Mucosa of rectum (tissue), 2 donors: ENCODE measurements at regions not wholly inside any gene's neighbourhood (a gene's known extent, or its start where the extent isn't known, plus 50 kb on each side); places are given as distances from the start of the nearest gene placed in this dataset.

Source experiments
- H3K27ac ChIP-seq, 2 donors: one replicate each; pipeline ENCODE4 v1.7.0; 2013; ENCODE audit warnings: inconsistent platforms in 2 of 2, low read depth in 2 of 2, low read length in 2 of 2
- H3K27me3 ChIP-seq, 2 donors: one replicate each; pipeline ENCODE4 v1.7.0; 2013; ENCODE audit warnings: low read length in 2 of 2; ENCODE audit not compliant: control insufficient read depth in 2 of 2, insufficient read depth in 2 of 2
- H3K36me3 ChIP-seq, 2 donors: one replicate each; pipeline ENCODE4 v1.7.0; 2013; ENCODE audit warnings: low read length in 2 of 2; ENCODE audit not compliant: control insufficient read depth in 2 of 2, insufficient read depth in 2 of 2
- H3K4me1 ChIP-seq, 2 donors: one replicate each; pipeline ENCODE4 v1.7.0; 2013; ENCODE audit warnings: low read length in 2 of 2, mild to moderate bottlenecking in 1 of 2; ENCODE audit not compliant: control insufficient read depth in 2 of 2, insufficient read depth in 2 of 2
- H3K4me3 ChIP-seq, 2 donors: one replicate each; pipeline ENCODE4 v1.7.0; 2013; ENCODE audit warnings: low read length in 2 of 2
- H3K9ac ChIP-seq, 2 donors: one replicate each; pipeline ENCODE4 v1.7.0; 2013; ENCODE audit warnings: low read length in 2 of 2, low read depth in 1 of 2, mild to moderate bottlenecking in 1 of 2
- H3K9me3 ChIP-seq, 2 donors: one replicate each; pipeline ENCODE4 v1.7.0; 2013; ENCODE audit warnings: low read length in 2 of 2; ENCODE audit not compliant: control insufficient read depth in 2 of 2
- donor health status: healthy.
- donor health status: Normal muscosa, but diverticular disease.

DNA sequence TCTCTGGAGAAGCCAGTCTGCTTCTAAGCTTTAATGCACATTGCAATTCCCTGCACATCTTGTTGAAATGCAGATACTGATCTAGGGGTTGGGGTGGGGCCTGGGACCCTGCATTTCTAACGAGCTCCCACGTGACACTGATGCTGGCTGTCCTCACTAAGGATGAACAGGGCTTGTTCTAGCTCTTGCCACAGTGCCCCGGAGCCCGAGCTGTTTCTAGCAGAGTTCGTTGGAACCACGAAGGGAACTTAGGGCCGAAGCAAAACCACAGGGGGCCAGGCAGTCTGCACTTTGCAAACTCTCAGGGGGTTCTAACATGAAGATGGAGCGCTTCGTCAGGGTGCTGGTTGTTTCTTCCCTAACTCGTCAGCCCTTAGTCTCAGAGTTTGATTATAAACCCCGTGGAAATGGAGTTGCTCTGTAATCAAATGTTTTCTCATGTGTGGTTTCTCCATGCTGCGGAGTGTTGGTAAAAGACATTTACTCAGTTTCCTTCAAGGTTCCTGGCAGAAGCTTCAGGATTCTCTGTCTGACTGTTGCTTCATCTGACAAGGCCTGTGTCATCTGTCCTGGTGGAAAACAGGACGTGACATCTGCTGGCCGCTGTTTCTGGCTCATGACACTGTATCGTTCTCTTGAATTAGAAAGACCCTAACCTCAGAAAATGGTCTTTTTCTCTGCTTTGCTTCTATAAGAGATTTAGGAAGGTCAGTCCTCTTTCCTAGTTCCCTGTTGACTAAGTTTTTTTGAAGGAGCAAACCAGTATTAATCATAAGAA lies 221.5 kb downstream of the TEX29 start:
- no peaks in the 10 kb centered on the region for H3K27me3 ChIP-seq
- H3K27ac ChIP-seq, result no peak overlapping the region
- no peak overlapping the region for H3K9ac ChIP-seq
- no peaks in the 10 kb centered on the region for H3K36me3 ChIP-seq
- H3K4me1 ChIP-seq, result no peaks in the 10 kb centered on the region
- H3K9me3 ChIP-seq, result no peaks in the 10 kb centered on the region
- no peak overlapping the region for H3K4me3 ChIP-seq

DNA sequence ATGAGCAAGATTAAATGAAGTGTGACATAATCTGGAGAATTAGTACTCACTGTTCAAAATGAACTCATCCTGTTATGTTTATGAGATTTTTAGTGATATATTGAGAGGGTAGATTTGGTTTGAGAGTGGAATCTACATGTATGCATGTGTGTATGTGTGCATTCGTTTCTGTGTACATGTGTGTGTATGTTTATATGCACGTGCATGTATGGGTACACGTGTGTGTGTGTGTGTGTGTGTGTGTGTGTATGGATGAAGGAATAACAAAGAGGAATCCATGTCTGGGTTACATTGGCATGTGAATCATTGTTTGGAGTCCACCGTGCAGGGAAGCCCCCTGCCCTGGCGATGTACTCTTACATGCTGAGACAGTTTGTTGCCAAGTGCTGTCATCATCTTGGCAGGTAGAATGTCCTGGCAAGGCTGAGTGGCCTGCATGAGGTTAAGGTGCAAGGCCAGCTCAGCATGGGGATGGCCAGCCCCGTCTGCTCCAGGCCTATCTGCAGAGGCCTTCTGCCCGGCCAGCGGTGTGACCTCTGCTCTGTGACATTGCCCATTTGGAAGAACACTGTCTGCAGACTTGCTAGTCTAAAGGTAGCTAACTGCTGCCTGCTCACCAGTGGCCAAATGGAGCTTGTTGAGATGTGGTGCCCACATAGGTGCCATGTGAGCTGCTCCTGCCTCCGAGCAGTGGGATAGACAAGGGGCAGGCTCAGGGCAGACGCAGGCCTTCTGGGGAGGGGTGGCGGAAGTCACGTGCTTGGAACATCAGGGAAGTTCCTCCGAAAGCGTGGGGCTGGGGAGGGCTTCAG lies 222.3 kb downstream of the TEX29 start:
- Histone ChIP-seq H3K4me3 (no peak overlapping the region), H3K4me1 (no peaks in the 10 kb centered on the region), H3K9me3 (no peaks in the 10 kb centered on the region), H3K36me3 (no peaks in the 10 kb centered on the region), H3K27ac (no peak overlapping the region), H3K9ac (no peak overlapping the region), H3K27me3 (no peaks in the 10 kb centered on the region)

DNA sequence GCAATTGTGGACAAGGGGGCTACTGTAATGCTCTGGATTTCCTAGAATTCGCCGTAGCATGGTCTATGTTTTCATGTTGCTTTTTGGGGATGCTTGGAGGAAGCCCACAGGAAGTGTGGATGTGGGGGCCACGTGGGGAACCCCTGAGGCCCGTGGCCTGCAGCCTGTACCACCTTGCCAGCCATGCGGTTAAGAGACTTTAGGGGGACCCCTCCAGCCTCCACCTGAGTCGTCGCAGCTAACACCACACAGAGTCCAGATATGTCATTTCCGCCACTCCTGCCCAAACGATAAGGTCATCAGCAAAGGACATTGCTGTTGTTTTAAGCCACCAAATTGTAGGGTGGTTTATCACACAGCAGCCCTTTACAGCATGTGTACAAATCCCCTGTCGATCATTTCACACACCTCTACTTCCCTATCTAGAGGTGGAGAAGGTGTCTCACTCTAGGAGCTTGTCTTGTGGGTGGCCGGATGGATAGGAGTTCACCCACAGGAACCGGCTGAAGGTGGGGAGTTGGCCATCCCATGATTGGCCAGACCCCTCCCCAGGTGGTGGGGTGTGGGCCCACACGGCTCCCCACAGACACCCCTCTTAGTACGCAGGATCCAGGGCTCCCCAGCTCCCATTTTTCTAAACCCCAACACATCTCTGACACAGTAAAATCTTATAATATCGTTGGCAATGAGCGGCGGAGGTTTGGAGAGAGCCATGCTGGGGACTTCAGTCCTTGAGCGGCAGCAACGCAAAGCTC lies 226.7 kb downstream of the TEX29 start:
- Histone ChIP-seq H3K4me1 (no peaks in the 10 kb centered on the region), H3K27ac (no peak overlapping the region), H3K9me3 (no peaks in the 10 kb centered on the region), H3K4me3 (no peak overlapping the region), H3K27me3 (no peaks in the 10 kb centered on the region), H3K9ac (no peak overlapping the region), H3K36me3 (no peaks in the 10 kb centered on the region)

DNA sequence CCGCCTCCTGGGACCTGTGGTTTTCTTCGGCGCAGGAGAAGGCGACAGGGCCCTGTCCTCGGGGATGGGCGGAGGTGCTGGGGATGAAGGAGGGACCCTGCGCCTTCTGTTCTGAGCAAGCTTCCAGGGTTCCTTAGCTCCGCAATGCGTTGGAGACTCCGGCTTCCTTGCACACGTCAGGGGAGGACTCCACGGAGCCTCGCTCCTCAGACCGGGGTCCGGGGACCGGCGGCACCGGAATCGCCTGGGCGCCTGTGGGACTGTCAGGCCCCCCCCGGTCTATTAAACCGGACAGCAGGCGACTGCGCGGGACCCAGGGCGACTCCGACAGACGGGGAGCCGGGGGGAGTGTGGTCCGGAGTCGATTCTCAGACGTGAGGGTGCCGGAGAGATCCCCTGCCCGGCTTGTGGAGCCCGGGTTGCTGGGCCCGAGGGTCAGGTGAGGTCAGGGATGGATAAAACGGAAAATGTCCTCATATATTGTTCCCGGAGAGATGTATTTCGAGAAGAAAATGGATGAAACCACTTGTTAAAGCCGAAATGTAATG lies 227.4 kb downstream of the TEX29 start:
- H3K4me1 ChIP-seq, result no peaks in the 10 kb centered on the region
- no peak overlapping the region for H3K9ac ChIP-seq
- no peaks in the 10 kb centered on the region for H3K36me3 ChIP-seq
- no peak overlapping the region for H3K4me3 ChIP-seq
- H3K9me3 ChIP-seq, result no peaks in the 10 kb centered on the region
- H3K27me3 ChIP-seq, result no peaks in the 10 kb centered on the region
- H3K27ac ChIP-seq, result no peak overlapping the region

DNA sequence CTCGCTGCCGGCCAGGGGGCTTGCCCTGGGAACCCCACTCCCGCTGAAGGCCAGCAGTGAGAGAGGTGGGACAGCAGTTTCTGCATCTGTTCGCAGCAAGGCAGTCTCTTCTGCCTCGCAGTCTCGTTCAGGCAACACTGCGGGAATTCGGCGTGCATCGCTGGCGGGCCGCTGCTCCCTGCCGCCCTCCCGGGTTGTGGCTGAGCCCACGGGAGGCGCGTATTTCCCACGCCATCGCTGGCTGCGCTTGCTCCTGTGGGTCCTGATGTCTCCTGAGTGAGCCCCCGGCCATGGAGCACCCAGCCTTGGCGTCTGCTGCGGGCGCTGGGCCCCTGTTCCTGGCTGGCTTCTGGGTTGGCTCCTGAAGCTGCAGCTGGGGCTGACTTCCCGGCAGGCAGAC lies 227.9 kb downstream of the TEX29 start:
- Histone ChIP-seq H3K36me3 (no peaks in the 10 kb centered on the region), H3K27me3 (no peaks in the 10 kb centered on the region), H3K4me3 (no peak overlapping the region), H3K9ac (no peak overlapping the region), H3K9me3 (no peaks in the 10 kb centered on the region), H3K4me1 (no peaks in the 10 kb centered on the region), H3K27ac (no peak overlapping the region)

DNA sequence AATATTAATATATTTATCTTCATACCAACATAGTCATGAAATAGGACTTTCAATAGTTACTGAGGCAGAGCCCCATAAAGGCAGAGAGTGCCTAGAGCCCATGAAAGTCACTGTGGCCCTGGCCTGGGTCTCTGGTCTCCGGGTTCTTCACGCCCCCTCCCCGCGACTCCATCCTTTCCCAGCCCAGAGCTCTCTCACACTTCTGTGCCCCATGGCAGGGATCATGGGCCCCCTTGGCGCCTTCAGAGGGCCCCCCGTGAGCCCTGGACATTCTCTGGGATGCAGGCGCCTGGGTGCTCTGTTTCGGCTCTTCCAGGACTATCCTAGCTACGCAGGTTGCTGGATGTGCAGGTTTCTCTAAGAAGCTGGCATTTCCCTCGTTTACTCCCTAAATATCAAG lies 228.4 kb downstream of the TEX29 start:
- H3K27me3 ChIP-seq, result no peaks in the 10 kb centered on the region

DNA sequence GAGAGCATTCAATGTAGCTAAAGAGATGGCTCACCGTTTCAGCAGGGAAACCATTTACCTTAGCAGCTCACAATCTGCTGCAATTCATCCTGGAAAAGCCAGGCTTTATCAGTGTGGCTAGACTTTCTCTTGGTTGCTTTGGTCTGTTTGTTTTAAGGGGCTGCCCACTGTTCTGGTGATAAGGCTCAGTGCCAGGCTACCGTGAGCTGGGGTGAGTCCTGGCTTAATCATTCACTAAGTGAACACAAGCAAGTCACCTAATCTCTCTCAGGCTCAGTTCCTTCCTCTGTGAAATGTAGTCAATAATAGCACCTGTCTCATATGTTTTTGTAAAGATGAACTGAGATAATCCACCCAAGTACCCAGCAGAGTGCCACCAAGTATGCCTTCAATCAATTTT lies 229.0 kb downstream of the TEX29 start:
- no peak overlapping the region for H3K9ac ChIP-seq
- no peaks in the 10 kb centered on the region for H3K4me1 ChIP-seq
- H3K4me3 ChIP-seq, result no peak overlapping the region

More for the DNA sequence above, 228.4 kb downstream of the TEX29 start:
- H3K4me1 ChIP-seq, result no peaks in the 10 kb centered on the region
- H3K9ac ChIP-seq, result no peak overlapping the region
- H3K9me3 ChIP-seq, result no peaks in the 10 kb centered on the region
- no peaks in the 10 kb centered on the region for H3K36me3 ChIP-seq
- H3K4me3 ChIP-seq, result no peak overlapping the region
- H3K27ac ChIP-seq, result no peak overlapping the region

DNA sequence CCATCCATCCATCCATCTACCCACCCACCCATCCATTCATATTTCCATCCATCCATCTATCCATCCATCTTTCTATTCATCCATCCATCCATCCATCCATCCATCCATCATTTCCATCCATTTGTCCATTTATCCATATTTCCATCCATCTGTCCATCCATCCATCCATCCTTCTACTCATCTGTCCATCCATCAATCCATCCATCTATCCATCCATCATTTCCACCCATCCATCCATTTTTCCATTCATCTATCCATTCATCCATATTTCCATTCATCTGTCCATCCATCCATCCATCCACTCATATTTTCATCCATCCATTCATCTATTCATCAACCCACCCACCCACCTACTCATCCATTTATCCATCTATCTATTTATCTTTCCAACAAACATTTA lies 229.6 kb downstream of the TEX29 start:
- H3K27me3 ChIP-seq, result no peaks in the 10 kb centered on the region
- H3K4me1 ChIP-seq, result no peaks in the 10 kb centered on the region
- H3K9ac ChIP-seq, result no peak overlapping the region
- H3K4me3 ChIP-seq, result no peak overlapping the region
- no peaks in the 10 kb centered on the region for H3K36me3 ChIP-seq
- no peaks in the 10 kb centered on the region for H3K9me3 ChIP-seq
- no peak overlapping the region for H3K27ac ChIP-seq

More for the DNA sequence above, 229.0 kb downstream of the TEX29 start:
- no peak overlapping the region for H3K27ac ChIP-seq
- no peaks in the 10 kb centered on the region for H3K9me3 ChIP-seq
- H3K36me3 ChIP-seq, result no peaks in the 10 kb centered on the region
- H3K27me3 ChIP-seq, result no peaks in the 10 kb centered on the region

DNA sequence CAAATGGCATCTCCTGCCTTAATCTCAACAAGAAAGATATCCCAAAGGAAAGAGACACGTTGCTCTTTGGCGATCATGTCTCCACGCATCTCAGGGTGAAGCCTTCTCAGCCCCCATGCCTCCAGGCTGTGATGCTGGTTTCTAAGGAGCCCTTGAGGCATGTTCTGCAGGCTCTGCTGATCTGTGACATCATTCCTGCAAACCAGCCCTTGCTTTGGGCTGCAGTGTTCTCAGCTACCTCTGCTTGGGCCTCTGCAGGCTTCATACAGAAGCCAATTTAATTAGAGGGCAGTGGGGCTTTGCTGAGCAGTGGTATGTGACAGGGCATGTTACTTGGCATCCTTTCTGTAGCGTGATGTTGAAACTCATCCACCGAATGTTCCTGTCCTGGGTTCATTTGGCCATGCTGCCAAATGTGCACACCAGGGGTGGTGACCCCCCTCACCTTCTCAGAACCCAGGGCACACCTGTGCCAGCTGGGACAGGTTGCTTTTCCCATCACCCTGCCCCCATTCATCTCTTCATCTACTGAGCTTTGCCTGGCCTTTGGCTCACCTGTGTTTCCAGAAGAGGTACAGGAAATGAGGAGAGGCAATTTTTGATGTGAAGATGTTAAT lies 230.9 kb downstream of the TEX29 start:
- no peak overlapping the region for H3K4me3 ChIP-seq
- H3K36me3 ChIP-seq, result no peaks in the 10 kb centered on the region
- H3K9me3 ChIP-seq, result no peaks in the 10 kb centered on the region
- no peaks in the 10 kb centered on the region for H3K4me1 ChIP-seq
- H3K27me3 ChIP-seq, result no peaks in the 10 kb centered on the region
- no peak overlapping the region for H3K27ac ChIP-seq
- no peak overlapping the region for H3K9ac ChIP-seq
